GM12864 (cell line): ENCODE measurements at regions not wholly inside any gene's neighbourhood (a gene's known extent, or its start where the extent isn't known, plus 50 kb on each side); places are given as distances from the start of the nearest gene placed in this dataset.

Source experiments
- DNase-seq: peaks from one replicate; pipeline ENCODE4 v3.0.0-alpha.2; 2011; ENCODE audit warnings: low read depth
- H3K4me3 ChIP-seq: 2 replicates; pipeline ENCODE4 v1.5.1; 2011; ENCODE audit warnings: mild to moderate bottlenecking, low read depth, low read length, control low read depth
- TF ChIP-seq, protein P1 (sequence below): IDR thresholded peaks from 2 replicates; pipeline ENCODE4 v1.5.1; 2011; ENCODE audit warnings: low read depth, mild to moderate bottlenecking, moderate library complexity, low read length, control low read depth, inconsistent platforms; ENCODE audit errors: missing control alignments

DNA sequence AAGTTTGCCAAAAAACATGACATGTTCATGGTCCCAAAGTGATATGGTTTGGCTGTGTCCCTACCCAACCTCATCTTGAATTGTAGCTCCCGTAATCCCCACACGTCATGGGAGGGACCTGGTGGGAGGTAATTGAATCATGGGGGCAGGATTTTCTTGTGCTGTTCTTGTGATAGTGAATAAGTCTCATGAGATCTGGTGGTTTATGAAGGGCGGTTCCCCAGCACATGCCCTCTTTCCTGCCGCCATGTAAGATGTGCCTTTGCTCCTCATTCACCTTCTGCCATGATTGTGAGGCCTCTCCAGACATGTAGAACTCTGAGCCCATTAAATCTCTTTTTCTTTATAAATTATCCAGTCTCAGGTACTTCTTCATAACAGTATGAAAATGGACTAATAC lies 322.1 kb downstream of the MED10 start:
- H3K4me3 ChIP-seq, result no peak overlapping the region
- no peak for DNase-seq
- TF ChIP-seq, protein P1, sequence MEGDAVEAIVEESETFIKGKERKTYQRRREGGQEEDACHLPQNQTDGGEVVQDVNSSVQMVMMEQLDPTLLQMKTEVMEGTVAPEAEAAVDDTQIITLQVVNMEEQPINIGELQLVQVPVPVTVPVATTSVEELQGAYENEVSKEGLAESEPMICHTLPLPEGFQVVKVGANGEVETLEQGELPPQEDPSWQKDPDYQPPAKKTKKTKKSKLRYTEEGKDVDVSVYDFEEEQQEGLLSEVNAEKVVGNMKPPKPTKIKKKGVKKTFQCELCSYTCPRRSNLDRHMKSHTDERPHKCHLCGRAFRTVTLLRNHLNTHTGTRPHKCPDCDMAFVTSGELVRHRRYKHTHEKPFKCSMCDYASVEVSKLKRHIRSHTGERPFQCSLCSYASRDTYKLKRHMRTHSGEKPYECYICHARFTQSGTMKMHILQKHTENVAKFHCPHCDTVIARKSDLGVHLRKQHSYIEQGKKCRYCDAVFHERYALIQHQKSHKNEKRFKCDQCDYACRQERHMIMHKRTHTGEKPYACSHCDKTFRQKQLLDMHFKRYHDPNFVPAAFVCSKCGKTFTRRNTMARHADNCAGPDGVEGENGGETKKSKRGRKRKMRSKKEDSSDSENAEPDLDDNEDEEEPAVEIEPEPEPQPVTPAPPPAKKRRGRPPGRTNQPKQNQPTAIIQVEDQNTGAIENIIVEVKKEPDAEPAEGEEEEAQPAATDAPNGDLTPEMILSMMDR, result no peak

DNA sequence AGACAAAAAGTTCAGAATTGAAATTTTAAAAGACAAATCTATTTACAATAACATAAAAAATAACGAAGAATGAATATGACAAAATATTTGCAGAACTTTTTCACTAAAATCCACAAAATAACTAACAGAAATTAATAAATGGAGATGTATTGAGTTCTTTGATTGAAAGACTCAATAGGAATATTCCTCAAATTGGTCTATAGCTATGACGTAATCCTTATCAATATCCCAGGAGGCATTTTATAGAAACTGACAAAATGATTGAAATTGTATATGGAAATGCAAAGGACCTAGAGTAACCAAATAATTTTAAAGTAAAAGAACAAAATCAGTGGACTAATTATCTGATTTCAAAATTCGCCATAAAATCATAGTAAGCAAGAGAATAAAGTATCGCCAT lies 328.7 kb downstream of the MED10 start:
- TF ChIP-seq, protein P1, result no peak
- DNase-seq, result no peak
- H3K4me3 ChIP-seq, result no peak overlapping the region

DNA sequence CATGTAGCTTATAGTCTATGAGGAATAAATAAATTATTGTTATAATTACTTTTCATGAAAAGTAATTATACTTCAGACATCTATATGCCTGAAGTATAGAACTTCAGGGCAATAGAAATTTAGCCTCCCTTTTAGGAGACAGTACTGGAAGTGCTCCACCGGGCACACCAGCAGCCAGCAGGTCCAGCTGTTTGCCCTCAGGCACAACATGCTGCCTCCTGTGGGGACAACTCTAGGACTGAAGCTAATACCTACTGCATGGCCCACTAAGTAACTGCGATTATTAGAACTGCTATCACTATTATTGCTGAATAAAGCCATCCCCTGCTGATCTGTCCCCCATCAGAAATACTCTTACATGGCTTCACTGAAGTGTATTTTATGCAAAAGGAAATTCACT lies 329.6 kb downstream of the MED10 start:
- TF ChIP-seq, protein P1, result no peak
- DNase-seq, result no peak

DNA sequence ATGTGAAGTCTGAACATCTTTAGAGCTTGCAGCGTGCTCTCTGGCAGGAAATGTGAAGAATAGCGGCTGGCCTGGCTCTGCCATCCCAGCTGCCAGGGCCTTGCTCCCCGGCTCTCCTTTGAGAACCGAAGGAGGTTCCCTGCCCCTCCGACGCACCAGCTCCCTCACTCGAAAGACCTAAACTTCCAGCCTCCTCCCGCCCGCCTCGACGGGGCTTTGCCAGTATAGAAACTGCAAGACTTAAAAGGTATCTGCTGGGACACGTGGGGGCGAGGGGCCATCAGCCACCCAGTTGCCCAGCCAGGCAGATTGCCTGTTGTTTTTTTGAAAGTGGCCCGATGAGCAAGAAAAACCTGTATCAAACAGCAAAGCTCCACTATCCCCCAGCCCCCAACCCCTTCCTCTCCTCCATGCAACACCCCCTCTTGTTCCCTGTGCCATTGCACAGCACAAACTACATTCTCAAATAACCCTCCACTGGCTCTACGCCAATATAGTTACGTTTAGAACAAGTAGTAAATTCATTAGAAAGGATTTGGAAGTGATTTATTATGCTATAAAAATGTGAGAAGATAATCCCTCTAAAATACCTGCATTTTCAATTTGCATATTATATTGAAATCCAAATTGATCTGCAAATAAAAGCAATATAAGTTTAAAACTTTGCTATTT lies 331.9 kb downstream of the MED10 start:
- no peak overlapping the region for H3K4me3 ChIP-seq
- TF ChIP-seq, protein P1, result no peak
- no peak for DNase-seq

More for the DNA sequence above, 329.6 kb downstream of the MED10 start:
- H3K4me3 ChIP-seq, result no peak overlapping the region

DNA sequence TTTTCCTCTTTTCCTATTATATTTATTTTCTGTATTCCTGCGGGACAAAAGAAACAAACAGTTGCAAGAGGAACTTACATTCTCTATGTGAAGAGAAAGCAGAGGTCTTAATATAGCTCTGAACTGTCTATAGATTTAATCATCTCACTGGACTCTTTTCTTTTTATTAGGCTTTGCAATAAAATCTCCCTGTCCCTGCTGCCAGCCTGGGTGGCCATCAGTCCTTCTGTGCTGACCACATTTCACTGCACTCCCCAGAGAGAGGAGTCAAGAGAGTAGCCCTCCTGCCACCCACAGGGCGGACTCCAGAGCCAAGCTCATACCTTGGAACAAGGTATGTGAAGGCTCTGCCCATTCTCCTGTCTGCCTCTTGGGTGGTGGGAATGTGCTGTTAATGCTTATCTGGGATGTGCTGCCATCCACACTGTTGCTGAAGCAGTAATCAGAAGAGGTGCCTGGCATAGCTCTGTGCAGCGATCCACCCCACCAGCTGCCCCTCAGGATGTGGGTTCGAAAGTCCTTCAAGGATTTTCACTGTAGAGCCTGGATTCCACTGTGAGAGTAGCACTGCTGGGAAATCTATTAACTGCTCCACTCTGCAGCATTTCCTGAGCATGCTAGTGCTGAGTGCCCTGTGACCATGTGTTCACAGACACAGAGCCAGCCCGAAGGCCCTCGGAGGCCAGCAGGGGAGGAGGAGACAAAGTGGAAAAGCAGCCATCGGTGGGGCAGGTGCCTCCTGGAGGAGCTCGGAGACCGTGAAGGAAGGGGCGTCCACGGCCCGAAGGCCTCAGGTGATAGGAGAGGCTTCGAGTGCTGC lies 334.6 kb downstream of the MED10 start:
- TF ChIP-seq, protein P1, result no peak
- no peak for DNase-seq
- H3K4me3 ChIP-seq, result no peak overlapping the region

GRCh38 chr5:6041977-6042550 lies 336.3 kb downstream of the MED10 start:
- H3K4me3 ChIP-seq, result no peak overlapping the region
- TF ChIP-seq, protein P1, result no peak
- DNase-seq, result no peak
